ENCODE measurements at regions not wholly inside any gene's neighbourhood (a gene's known extent, or its start where the extent isn't known, plus 50 kb on each side); places are given as distances from the start of the nearest gene placed in this dataset.

- H3K27me3 Mint-ChIP-seq (ENCODE audit: unreplicated experiment), result no peaks in the 10 kb centered on the region
- intact Hi-C loops (cut with micrococcal nuclease; ENCODE audit: unreplicated experiment), result loop anchor here (10.0 kb wide), 1 partner anchor 367 kb away; the partner anchor contains the start of gene TLE1
- no TSS peak for BruUV-seq (replicated peaks)
- H3K4me3 Mint-ChIP-seq (ENCODE audit: low read depth, unreplicated experiment), result no peak overlapping the region
- TF ChIP-seq CTCF (IDR thresholded peaks at IDR 0.05; ENCODE audit: unreplicated experiment), result no peak
- peaks cover 14% of the 10 kb centered on the region for H3K4me1 Mint-ChIP-seq (ENCODE audit: low read depth, unreplicated experiment)
- H3K27ac Mint-ChIP-seq (ENCODE audit: unreplicated experiment), result no peak overlapping the region
- CTCF ChIA-PET, result interaction anchor here (1.0 kb wide), 1 partner anchor 10 kb away, joined by 3 read pairs; no protein-coding TSS in a partner anchor
- DNase-seq, result no peak
- H3K36me3 Mint-ChIP-seq (ENCODE audit: insufficient read depth, unreplicated experiment), result no peaks in the 10 kb centered on the region
- H3K9me3 Mint-ChIP-seq (ENCODE audit: low read depth, unreplicated experiment), result peaks cover 11% of the 10 kb centered on the region
These were observed 371.4 kb downstream of the TLE1 start for GRCh38 chr9:81317939-81318338.

- no peak for TF ChIP-seq CTCF (IDR thresholded peaks at IDR 0.05; ENCODE audit: unreplicated experiment)
- intact Hi-C loops (cut with micrococcal nuclease; ENCODE audit: unreplicated experiment), result loop anchor here (10.0 kb wide), 1 partner anchor 368 kb away; the partner anchor contains the start of gene TLE1
- no TSS peak for BruUV-seq (replicated peaks)
- Mint-ChIP-seq H3K36me3 (ENCODE audit: insufficient read depth, unreplicated experiment) (no peaks in the 10 kb centered on the region), H3K27me3 (ENCODE audit: unreplicated experiment) (no peaks in the 10 kb centered on the region), H3K4me3 (ENCODE audit: low read depth, unreplicated experiment) (no peak overlapping the region), H3K27ac (ENCODE audit: unreplicated experiment) (no peak overlapping the region), H3K9me3 (ENCODE audit: low read depth, unreplicated experiment) (peaks cover 11% of the 10 kb centered on the region), H3K4me1 (ENCODE audit: low read depth, unreplicated experiment) (peaks cover 14% of the 10 kb centered on the region)
- CTCF ChIA-PET, result no interaction called here
- DNase-seq, result no peak
These were observed 372.1 kb downstream of the TLE1 start for GRCh38 chr9:81317223-81317622.

- DNase-seq, result peak; percentile 2
- peak overlapping the region; percentile 28 for H3K27ac Mint-ChIP-seq (ENCODE audit: unreplicated experiment)
- H3K36me3 Mint-ChIP-seq (ENCODE audit: insufficient read depth, unreplicated experiment), result no peaks in the 10 kb centered on the region
- no peaks in the 10 kb centered on the region for H3K27me3 Mint-ChIP-seq (ENCODE audit: unreplicated experiment)
- CTCF ChIA-PET, result no interaction called here
- BruUV-seq (replicated peaks), result no TSS peak
- peaks cover 11% of the 10 kb centered on the region for H3K9me3 Mint-ChIP-seq (ENCODE audit: low read depth, unreplicated experiment)
- no peak overlapping the region for H3K4me3 Mint-ChIP-seq (ENCODE audit: low read depth, unreplicated experiment)
- peaks cover 19% of the 10 kb centered on the region for H3K4me1 Mint-ChIP-seq (ENCODE audit: low read depth, unreplicated experiment)
- intact Hi-C loops (cut with micrococcal nuclease; ENCODE audit: unreplicated experiment), result loop anchor here (10.0 kb wide), 1 partner anchor 370 kb away; the partner anchor contains the start of gene TLE1
- TF ChIP-seq CTCF (IDR thresholded peaks at IDR 0.05; ENCODE audit: unreplicated experiment), result no peak
These were observed 374.9 kb downstream of the TLE1 start for GRCh38 chr9:81314490-81314889.

GRCh38 chr9:81313877-81314276, 375.5 kb downstream of the TLE1 start:
- no peaks in the 10 kb centered on the region for H3K27me3 Mint-ChIP-seq (ENCODE audit: unreplicated experiment)
- CTCF ChIA-PET, result no interaction called here
- peaks cover 11% of the 10 kb centered on the region for H3K9me3 Mint-ChIP-seq (ENCODE audit: low read depth, unreplicated experiment)
- no peaks in the 10 kb centered on the region for H3K36me3 Mint-ChIP-seq (ENCODE audit: insufficient read depth, unreplicated experiment)
- intact Hi-C loops (cut with micrococcal nuclease; ENCODE audit: unreplicated experiment), result loop anchor here (10.0 kb wide), 1 partner anchor 371 kb away; the partner anchor contains the start of gene TLE1
- H3K4me1 Mint-ChIP-seq (ENCODE audit: low read depth, unreplicated experiment), result peaks cover 26% of the 10 kb centered on the region
- no peak overlapping the region for H3K4me3 Mint-ChIP-seq (ENCODE audit: low read depth, unreplicated experiment)
- DNase-seq, result no peak
- H3K27ac Mint-ChIP-seq (ENCODE audit: unreplicated experiment), result no peak overlapping the region
- TF ChIP-seq CTCF (IDR thresholded peaks at IDR 0.05; ENCODE audit: unreplicated experiment), result no peak
- BruUV-seq (replicated peaks), result no TSS peak
